ENCODE measurements at regions not wholly inside any gene's neighbourhood (a gene's known extent, or its start where the extent isn't known, plus 50 kb on each side); places are given as distances from the start of the nearest gene placed in this dataset.

DNA sequence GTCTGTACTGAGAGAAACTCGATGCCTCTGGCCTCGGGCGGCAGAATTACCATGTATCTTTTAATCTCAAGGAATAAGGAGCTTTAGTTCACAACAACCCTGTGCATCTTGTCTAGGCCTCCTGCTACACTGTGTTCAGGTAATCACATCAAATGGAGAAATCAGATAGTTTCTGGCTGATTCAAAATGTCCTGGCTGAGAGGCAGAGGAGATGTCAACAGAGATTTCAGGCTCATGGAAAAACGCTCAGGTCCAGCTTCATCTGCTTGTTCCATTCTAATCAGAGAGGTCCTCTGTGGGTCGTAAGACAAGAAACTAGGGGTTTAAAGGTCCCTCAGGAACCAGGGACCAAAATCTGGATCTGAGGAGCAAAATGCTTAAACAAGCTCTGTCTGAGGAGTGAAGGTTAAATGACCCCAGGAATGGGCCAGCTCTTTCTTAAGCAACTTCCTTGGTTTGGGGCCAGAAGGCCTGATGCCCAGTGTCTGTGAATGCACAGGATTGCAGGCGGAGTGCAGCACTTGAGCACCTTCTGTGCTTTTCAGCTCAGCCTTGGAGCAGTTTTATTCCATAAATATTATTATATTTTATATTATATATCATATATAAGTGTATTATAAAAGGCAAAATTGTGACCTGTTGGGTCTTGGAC is 170.2 kb upstream of the PRICKLE1 start:
- Histone ChIP-seq H3K36me3 (ENCODE audit: control insufficient read depth, insufficient read depth, low read length) (no peaks in the 10 kb centered on the region), H3K4me3 (ENCODE audit: insufficient read depth, low read depth, low read length) (no peak overlapping the region), H3K9me3 (ENCODE audit: control insufficient read depth, low read length) (peaks cover 2% of the 10 kb centered on the region), H3K4me1 (ENCODE audit: control insufficient read depth, insufficient read depth, low read length) (peaks cover 12% of the 10 kb centered on the region), H3K27ac (ENCODE audit: insufficient read depth, low read depth, low read length, poor library complexity, severe bottlenecking) (no peak overlapping the region), H3K27me3 (ENCODE audit: control insufficient read depth, insufficient read depth, low read length, poor library complexity, severe bottlenecking) (no peaks in the 10 kb centered on the region)
- 95 to 97% methylated on average over 6 of the region's 6 CpGs for WGBS, 2 experiments

- H3K9me3 ChIP-seq (ENCODE audit: control insufficient read depth, low read length) = peaks cover 2% of the 10 kb centered on the region
Measured at GRCh38 chr12:42758806-42759205, 169.3 kb upstream of the PRICKLE1 start.

GRCh38 chr12:42757624-42758119 is 168.1 kb upstream of the PRICKLE1 start:
- 62 to 63% methylated on average over 7 to 8 of the region's 8 CpGs for WGBS, 2 experiments
- peaks cover 12% of the 10 kb centered on the region for H3K4me1 ChIP-seq (ENCODE audit: control insufficient read depth, insufficient read depth, low read length)
- H3K27me3 ChIP-seq (ENCODE audit: control insufficient read depth, insufficient read depth, low read length, poor library complexity, severe bottlenecking) = no peaks in the 10 kb centered on the region
- H3K9me3 ChIP-seq (ENCODE audit: control insufficient read depth, low read length) = peaks cover 2% of the 10 kb centered on the region
- H3K27ac ChIP-seq (ENCODE audit: insufficient read depth, low read depth, low read length, poor library complexity, severe bottlenecking) = peak overlapping the region; percentile 33
- no peak overlapping the region for H3K4me3 ChIP-seq (ENCODE audit: insufficient read depth, low read depth, low read length)
- H3K36me3 ChIP-seq (ENCODE audit: control insufficient read depth, insufficient read depth, low read length) = no peaks in the 10 kb centered on the region

More at GRCh38 chr12:42758806-42759205, 169.3 kb upstream of the PRICKLE1 start:
- no peak overlapping the region for H3K4me3 ChIP-seq (ENCODE audit: insufficient read depth, low read depth, low read length)
- H3K36me3 ChIP-seq (ENCODE audit: control insufficient read depth, insufficient read depth, low read length) = no peaks in the 10 kb centered on the region
- no peak overlapping the region for H3K27ac ChIP-seq (ENCODE audit: insufficient read depth, low read depth, low read length, poor library complexity, severe bottlenecking)
- WGBS, 2 experiments = 90 to 96% methylated on average over 4 of the region's 4 CpGs
- H3K27me3 ChIP-seq (ENCODE audit: control insufficient read depth, insufficient read depth, low read length, poor library complexity, severe bottlenecking) = no peaks in the 10 kb centered on the region
- peaks cover 12% of the 10 kb centered on the region for H3K4me1 ChIP-seq (ENCODE audit: control insufficient read depth, insufficient read depth, low read length)

DNA sequence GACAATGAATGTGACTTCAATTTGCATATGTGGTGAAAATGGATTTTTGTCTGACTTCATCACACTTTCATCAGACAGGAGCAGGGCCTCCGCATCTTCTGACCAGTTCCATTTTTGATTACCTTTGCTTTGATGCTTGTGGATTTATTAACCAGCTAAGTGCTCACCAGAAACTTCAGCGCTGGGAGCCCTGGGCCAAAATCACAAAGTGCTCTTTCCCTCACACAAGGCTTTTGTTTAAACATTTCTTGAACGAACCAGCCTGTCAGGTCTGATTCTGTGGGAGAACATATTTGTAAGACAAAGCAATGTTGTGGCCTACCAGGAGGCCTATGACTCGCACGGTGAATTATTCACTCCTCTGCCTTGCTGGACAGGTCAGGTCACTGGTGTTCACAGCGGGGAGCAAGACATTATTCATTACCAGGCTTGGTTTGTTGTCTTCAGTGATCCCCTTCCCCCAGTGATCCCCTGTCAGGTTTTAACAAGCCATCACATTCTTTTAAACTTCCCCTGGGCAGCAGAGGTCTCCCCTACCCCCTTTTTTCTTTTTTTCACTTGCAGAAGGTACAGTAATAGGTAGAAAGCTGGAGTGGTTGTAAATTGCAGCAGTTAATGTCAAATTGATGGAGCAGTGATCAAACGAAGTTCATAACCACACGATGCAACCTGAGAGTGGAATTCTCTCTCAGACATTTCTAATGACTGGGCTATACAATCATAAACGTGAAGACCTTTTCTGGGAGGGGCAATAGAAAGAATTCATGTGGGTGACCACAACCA is 167.5 kb upstream of the PRICKLE1 start:
- no peaks in the 10 kb centered on the region for H3K27me3 ChIP-seq (ENCODE audit: control insufficient read depth, insufficient read depth, low read length, poor library complexity, severe bottlenecking)
- peak overlapping the region; percentile 33 for H3K27ac ChIP-seq (ENCODE audit: insufficient read depth, low read depth, low read length, poor library complexity, severe bottlenecking)
- no peaks in the 10 kb centered on the region for H3K36me3 ChIP-seq (ENCODE audit: control insufficient read depth, insufficient read depth, low read length)
- H3K4me1 ChIP-seq (ENCODE audit: control insufficient read depth, insufficient read depth, low read length) = peaks cover 12% of the 10 kb centered on the region
- peaks cover 2% of the 10 kb centered on the region for H3K9me3 ChIP-seq (ENCODE audit: control insufficient read depth, low read length)
- no peak overlapping the region for H3K4me3 ChIP-seq (ENCODE audit: insufficient read depth, low read depth, low read length)
- 3 to 10% methylated on average over 9 of the region's 9 CpGs for WGBS, 2 experiments

GRCh38 chr12:42750356-42750755 is 160.8 kb upstream of the PRICKLE1 start:
- Histone ChIP-seq H3K4me1 (ENCODE audit: control insufficient read depth, insufficient read depth, low read length) (no peaks in the 10 kb centered on the region), H3K27ac (ENCODE audit: insufficient read depth, low read depth, low read length, poor library complexity, severe bottlenecking) (no peak overlapping the region), H3K9me3 (ENCODE audit: control insufficient read depth, low read length) (no peaks in the 10 kb centered on the region), H3K4me3 (ENCODE audit: insufficient read depth, low read depth, low read length) (no peak overlapping the region), H3K36me3 (ENCODE audit: control insufficient read depth, insufficient read depth, low read length) (no peaks in the 10 kb centered on the region), H3K27me3 (ENCODE audit: control insufficient read depth, insufficient read depth, low read length, poor library complexity, severe bottlenecking) (no peaks in the 10 kb centered on the region)
- 72 to 88% methylated on average over 1 of the region's 1 CpG for WGBS, 2 experiments

DNA sequence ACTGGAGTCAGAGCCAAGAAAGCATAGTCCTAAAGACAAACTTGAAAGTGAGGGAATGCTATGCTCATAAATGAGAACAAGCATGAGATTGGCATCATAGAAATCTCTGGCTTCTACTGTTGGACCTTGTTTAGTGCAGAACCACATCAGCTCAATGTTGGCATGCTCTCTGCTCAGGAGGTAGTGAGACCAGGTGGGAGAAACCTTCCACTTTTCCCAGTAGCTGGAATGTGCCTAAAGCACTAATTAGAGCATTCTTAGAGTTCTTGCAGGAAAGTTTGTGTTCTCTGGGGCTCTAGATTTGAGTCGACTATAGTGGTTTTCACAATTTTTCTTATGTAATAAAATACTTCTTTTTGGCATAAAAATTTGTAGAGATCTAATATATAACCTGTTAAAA is 159.7 kb upstream of the PRICKLE1 start:
- Histone ChIP-seq H3K36me3 (ENCODE audit: control insufficient read depth, insufficient read depth, low read length) (no peaks in the 10 kb centered on the region), H3K27me3 (ENCODE audit: control insufficient read depth, insufficient read depth, low read length, poor library complexity, severe bottlenecking) (no peaks in the 10 kb centered on the region), H3K9me3 (ENCODE audit: control insufficient read depth, low read length) (no peaks in the 10 kb centered on the region), H3K27ac (ENCODE audit: insufficient read depth, low read depth, low read length, poor library complexity, severe bottlenecking) (no peak overlapping the region), H3K4me3 (ENCODE audit: insufficient read depth, low read depth, low read length) (no peak overlapping the region), H3K4me1 (ENCODE audit: control insufficient read depth, insufficient read depth, low read length) (no peaks in the 10 kb centered on the region)
- 100% methylated on average over 1 of the region's 1 CpG; no CpG with 5 or more reads in 1 of the 2 experiments for WGBS, 2 experiments

DNA sequence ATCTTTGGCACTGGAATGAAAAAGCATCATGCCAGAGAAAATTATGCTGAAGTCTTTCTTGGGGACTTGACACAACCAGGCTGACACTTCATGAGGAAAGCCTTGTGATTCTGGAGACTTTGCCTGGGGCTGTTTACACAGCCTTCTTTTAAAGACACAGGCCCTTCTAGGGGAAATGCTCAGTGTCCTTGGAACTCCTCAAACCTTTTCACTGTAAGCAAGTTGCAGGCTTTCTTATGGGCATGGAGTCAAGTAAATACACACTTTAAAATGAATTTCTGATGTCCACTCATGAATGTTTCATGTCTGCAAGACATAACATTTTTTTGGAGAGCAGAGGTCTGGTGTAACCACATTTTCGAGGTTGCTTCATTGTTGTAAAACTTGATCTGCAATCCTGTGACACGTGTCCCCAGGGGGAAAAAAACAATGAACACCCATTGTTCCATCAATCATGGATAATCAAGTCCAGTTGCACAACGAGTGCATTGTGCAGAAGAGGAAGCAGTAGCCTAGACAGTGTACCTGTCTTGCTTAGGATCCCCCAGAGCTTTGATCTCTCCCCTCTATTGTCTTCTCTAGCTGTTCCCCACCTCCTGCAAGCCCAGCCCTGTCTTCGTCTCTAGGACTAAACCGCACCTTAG is 155.1 kb upstream of the PRICKLE1 start:
- H3K27ac ChIP-seq (ENCODE audit: insufficient read depth, low read depth, low read length, poor library complexity, severe bottlenecking) = peak overlapping the region; percentile 31
- H3K4me1 ChIP-seq (ENCODE audit: control insufficient read depth, insufficient read depth, low read length) = no peaks in the 10 kb centered on the region
- H3K27me3 ChIP-seq (ENCODE audit: control insufficient read depth, insufficient read depth, low read length, poor library complexity, severe bottlenecking) = no peaks in the 10 kb centered on the region
- H3K36me3 ChIP-seq (ENCODE audit: control insufficient read depth, insufficient read depth, low read length) = no peaks in the 10 kb centered on the region
- WGBS, 2 experiments = 84 to 87% methylated on average over 5 of the region's 5 CpGs
- H3K4me3 ChIP-seq (ENCODE audit: insufficient read depth, low read depth, low read length) = no peak overlapping the region
- no peaks in the 10 kb centered on the region for H3K9me3 ChIP-seq (ENCODE audit: control insufficient read depth, low read length)

DNA sequence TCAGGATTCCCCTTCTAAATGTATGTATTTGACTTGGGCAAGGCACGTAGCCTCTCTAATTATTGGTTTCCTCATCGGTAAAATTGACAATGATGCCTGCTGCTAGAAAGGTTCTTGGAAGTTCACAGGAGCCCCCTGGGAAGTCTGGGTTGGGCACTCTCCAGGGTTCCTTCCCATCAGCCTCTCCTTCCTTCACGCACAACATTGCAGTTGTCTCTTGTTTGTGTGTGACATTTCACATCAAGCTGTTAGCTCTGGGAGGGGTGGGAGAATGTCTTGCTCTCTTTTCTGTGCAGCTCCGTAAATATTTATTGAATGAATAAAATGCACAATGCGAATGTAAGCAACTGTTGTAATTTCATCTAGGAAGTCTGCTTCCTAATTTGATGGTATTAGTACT is 153.2 kb upstream of the PRICKLE1 start:
- H3K9me3 ChIP-seq (ENCODE audit: control insufficient read depth, low read length) = no peaks in the 10 kb centered on the region
- 70 to 75% methylated on average over 4 to 5 of the region's 5 CpGs for WGBS, 2 experiments
- no peak overlapping the region for H3K27ac ChIP-seq (ENCODE audit: insufficient read depth, low read depth, low read length, poor library complexity, severe bottlenecking)

GRCh38 chr12:42741771-42742510 is 152.4 kb upstream of the PRICKLE1 start:
- 92 to 96% methylated on average over 7 of the region's 7 CpGs for WGBS, 2 experiments
- Histone ChIP-seq H3K4me3 (ENCODE audit: insufficient read depth, low read depth, low read length) (no peak overlapping the region), H3K36me3 (ENCODE audit: control insufficient read depth, insufficient read depth, low read length) (no peaks in the 10 kb centered on the region), H3K9me3 (ENCODE audit: control insufficient read depth, low read length) (no peaks in the 10 kb centered on the region), H3K4me1 (ENCODE audit: control insufficient read depth, insufficient read depth, low read length) (no peaks in the 10 kb centered on the region), H3K27ac (ENCODE audit: insufficient read depth, low read depth, low read length, poor library complexity, severe bottlenecking) (no peak overlapping the region), H3K27me3 (ENCODE audit: control insufficient read depth, insufficient read depth, low read length, poor library complexity, severe bottlenecking) (no peaks in the 10 kb centered on the region)

More for the DNA sequence above, 153.2 kb upstream of the PRICKLE1 start:
- no peaks in the 10 kb centered on the region for H3K4me1 ChIP-seq (ENCODE audit: control insufficient read depth, insufficient read depth, low read length)
- no peak overlapping the region for H3K4me3 ChIP-seq (ENCODE audit: insufficient read depth, low read depth, low read length)
- no peaks in the 10 kb centered on the region for H3K27me3 ChIP-seq (ENCODE audit: control insufficient read depth, insufficient read depth, low read length, poor library complexity, severe bottlenecking)
- no peaks in the 10 kb centered on the region for H3K36me3 ChIP-seq (ENCODE audit: control insufficient read depth, insufficient read depth, low read length)
